ENCODE measurements at regions not wholly inside any gene's neighbourhood (a gene's known extent, or its start where the extent isn't known, plus 50 kb on each side); places are given as distances from the start of the nearest gene placed in this dataset.
"Not testable (repeated sequence)": the region's sequence is repeated elsewhere in the genome, so short reads cannot be mapped to it uniquely, and the experiment has no call there.

- H3K4me1 Mint-ChIP-seq; H3K27ac Mint-ChIP-seq; DNase-seq; H3K9me3 Mint-ChIP-seq (ENCODE audit: low read depth); CTCF ChIA-PET; H3K27me3 Mint-ChIP-seq; H3K4me3 Mint-ChIP-seq; H3K36me3 Mint-ChIP-seq; ATAC-seq: not testable (repeated sequence)
Measured at GRCh38 chr9:62731015-62731414, 1541.2 kb downstream of the SPATA31A7 start.

- H3K36me3 Mint-ChIP-seq; H3K9me3 Mint-ChIP-seq (ENCODE audit: low read depth); H3K4me3 Mint-ChIP-seq; H3K27ac Mint-ChIP-seq; ATAC-seq; H3K4me1 Mint-ChIP-seq; DNase-seq; CTCF ChIA-PET; H3K27me3 Mint-ChIP-seq: not testable (repeated sequence)
Measured at GRCh38 chr9:62737004-62737606, 1547.3 kb downstream of the SPATA31A7 start.

GRCh38 chr9:62737915-62738314 is 1548.1 kb downstream of the SPATA31A7 start:
- H3K4me3 Mint-ChIP-seq; H3K27me3 Mint-ChIP-seq; H3K27ac Mint-ChIP-seq; H3K9me3 Mint-ChIP-seq (ENCODE audit: low read depth); DNase-seq; CTCF ChIA-PET; H3K36me3 Mint-ChIP-seq; ATAC-seq; H3K4me1 Mint-ChIP-seq: not testable (repeated sequence)

- H3K27ac Mint-ChIP-seq; ATAC-seq; H3K27me3 Mint-ChIP-seq; CTCF ChIA-PET; H3K36me3 Mint-ChIP-seq; H3K9me3 Mint-ChIP-seq (ENCODE audit: low read depth); H3K4me1 Mint-ChIP-seq; DNase-seq; H3K4me3 Mint-ChIP-seq: not testable (repeated sequence)
Measured at GRCh38 chr9:62745774-62746529, 1556.1 kb downstream of the SPATA31A7 start.

Data from activated CD8-positive, alpha-beta memory T cell treated with anti-CD3 and anti-CD28 coated beads, Interleukin-2, amount 10 ng/mL, durations not matched to agents 7 days and 5 days (primary cell).